ENCODE measurements at regions not wholly inside any gene's neighbourhood (a gene's known extent, or its start where the extent isn't known, plus 50 kb on each side); places are given as distances from the start of the nearest gene placed in this dataset.

GRCh38 chr10:125513429-125514182 lies 169.4 kb downstream of the TEX36 start:
- Histone ChIP-seq H3K4me3 (no peak overlapping the region), H3K36me3 (no peaks in the 10 kb centered on the region), H3K27ac (no peak overlapping the region), H3K9me3 (no peaks in the 10 kb centered on the region), H3K27me3 (peaks cover 0 to 22% (median 0%) of the 10 kb centered on the region in 4 donors), H3K4me1 (no peaks in the 10 kb centered on the region)
- no peak for TF ChIP-seq POLR2A (IDR thresholded peaks at IDR 0.05)
- TF ChIP-seq, protein P1, sequence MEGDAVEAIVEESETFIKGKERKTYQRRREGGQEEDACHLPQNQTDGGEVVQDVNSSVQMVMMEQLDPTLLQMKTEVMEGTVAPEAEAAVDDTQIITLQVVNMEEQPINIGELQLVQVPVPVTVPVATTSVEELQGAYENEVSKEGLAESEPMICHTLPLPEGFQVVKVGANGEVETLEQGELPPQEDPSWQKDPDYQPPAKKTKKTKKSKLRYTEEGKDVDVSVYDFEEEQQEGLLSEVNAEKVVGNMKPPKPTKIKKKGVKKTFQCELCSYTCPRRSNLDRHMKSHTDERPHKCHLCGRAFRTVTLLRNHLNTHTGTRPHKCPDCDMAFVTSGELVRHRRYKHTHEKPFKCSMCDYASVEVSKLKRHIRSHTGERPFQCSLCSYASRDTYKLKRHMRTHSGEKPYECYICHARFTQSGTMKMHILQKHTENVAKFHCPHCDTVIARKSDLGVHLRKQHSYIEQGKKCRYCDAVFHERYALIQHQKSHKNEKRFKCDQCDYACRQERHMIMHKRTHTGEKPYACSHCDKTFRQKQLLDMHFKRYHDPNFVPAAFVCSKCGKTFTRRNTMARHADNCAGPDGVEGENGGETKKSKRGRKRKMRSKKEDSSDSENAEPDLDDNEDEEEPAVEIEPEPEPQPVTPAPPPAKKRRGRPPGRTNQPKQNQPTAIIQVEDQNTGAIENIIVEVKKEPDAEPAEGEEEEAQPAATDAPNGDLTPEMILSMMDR (IDR thresholded peaks at IDR 0.05): no peak
- no peak for DNase-seq
- WGBS, 2 donors: 69 to 70% methylated on average over 10 to 11 of the region's 11 CpGs
- intact Hi-C loops (cut with DNase I): no loop called here

GRCh38 chr10:125510998-125511397 lies 172.0 kb downstream of the TEX36 start:
- no peak for DNase-seq
- Histone ChIP-seq H3K9me3 (no peaks in the 10 kb centered on the region), H3K27me3 (peaks cover 0 to 22% (median 0%) of the 10 kb centered on the region in 4 donors), H3K4me1 (no peaks in the 10 kb centered on the region), H3K27ac (no peak overlapping the region), H3K36me3 (no peaks in the 10 kb centered on the region), H3K4me3 (no peak overlapping the region)
- TF ChIP-seq POLR2A (IDR thresholded peaks at IDR 0.05): no peak
- TF ChIP-seq, protein P1 (IDR thresholded peaks at IDR 0.05): no peak
- 78 to 79% methylated on average over 6 to 9 of the region's 9 CpGs for WGBS, 2 donors
- intact Hi-C loops (cut with DNase I): no loop called here

DNA sequence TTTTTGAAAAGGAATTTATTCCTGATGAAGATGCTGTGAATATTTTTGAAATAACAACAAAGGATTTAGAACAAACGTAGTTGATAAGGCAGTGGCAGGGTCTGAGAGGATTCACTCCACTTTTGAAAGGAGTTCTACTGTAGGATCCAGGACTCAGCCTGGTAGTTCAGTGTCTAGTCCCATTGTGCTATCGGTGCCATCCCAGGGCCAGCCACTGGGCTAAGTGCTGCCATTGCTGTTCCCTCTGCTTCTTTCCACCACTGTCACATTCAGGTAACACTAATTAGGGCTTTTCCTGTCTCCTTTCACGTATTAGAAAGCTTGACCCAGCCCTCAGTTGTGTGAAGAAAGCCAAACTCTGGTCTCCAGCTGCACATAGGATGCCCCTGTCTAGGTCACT lies 177.3 kb downstream of the TEX36 start:
- WGBS, 2 donors: 48 to 59% methylated on average over 3 of the region's 3 CpGs
- no peak for DNase-seq
- Histone ChIP-seq H3K27ac (no peak overlapping the region), H3K9me3 (no peaks in the 10 kb centered on the region), H3K36me3 (no peaks in the 10 kb centered on the region), H3K4me3 (no peak overlapping the region), H3K27me3 (peaks cover 0 to 17% (median 0%) of the 10 kb centered on the region in 4 donors), H3K4me1 (no peaks in the 10 kb centered on the region)
- TF ChIP-seq, protein P1 (IDR thresholded peaks at IDR 0.05): no peak
- no peak for TF ChIP-seq POLR2A (IDR thresholded peaks at IDR 0.05)
- intact Hi-C loops (cut with DNase I): no loop called here

DNA sequence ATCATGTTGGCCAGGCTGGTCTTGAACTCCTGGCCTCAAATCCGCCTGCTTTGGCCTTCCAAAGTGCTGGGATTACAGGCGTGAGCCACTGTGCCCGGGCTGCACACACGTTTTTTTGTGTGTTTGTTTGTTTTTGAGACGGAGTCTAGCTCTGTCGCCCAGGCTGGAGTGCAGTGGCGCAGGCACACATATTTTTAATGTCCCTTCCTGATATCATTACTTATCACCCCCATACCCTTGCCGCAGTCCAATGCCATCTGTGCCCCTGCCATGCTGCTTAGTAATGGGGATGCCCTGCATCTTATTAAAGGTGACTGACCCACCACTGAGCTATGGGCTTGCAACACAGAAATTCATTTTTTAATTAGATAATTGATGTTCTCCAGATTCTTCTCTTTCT lies 180.7 kb downstream of the TEX36 start:
- intact Hi-C loops (cut with DNase I): no loop called here
- WGBS, 2 donors: 71 to 79% methylated on average over 8 of the region's 8 CpGs

GRCh38 chr10:125495386-125495785 lies 187.6 kb downstream of the TEX36 start:
- no peak for DNase-seq
- H3K4me3 ChIP-seq: no peak overlapping the region
- H3K4me1 ChIP-seq: no peaks in the 10 kb centered on the region
- H3K9me3 ChIP-seq: no peaks in the 10 kb centered on the region
- peaks cover 0 to 7% (median 0%) of the 10 kb centered on the region in 4 donors for H3K27me3 ChIP-seq
- intact Hi-C loops (cut with DNase I): no loop called here
- TF ChIP-seq, protein P1 (IDR thresholded peaks at IDR 0.05): no peak
- no peak for TF ChIP-seq POLR2A (IDR thresholded peaks at IDR 0.05)
- no peaks in the 10 kb centered on the region for H3K36me3 ChIP-seq
- 67 to 80% methylated on average over 4 of the region's 4 CpGs for WGBS, 2 donors
- no peak overlapping the region for H3K27ac ChIP-seq

More for the DNA sequence above, 180.7 kb downstream of the TEX36 start:
- no peaks in the 10 kb centered on the region for H3K4me1 ChIP-seq
- no peak overlapping the region for H3K27ac ChIP-seq
- no peaks in the 10 kb centered on the region for H3K9me3 ChIP-seq
- TF ChIP-seq, protein P1 (IDR thresholded peaks at IDR 0.05): no peak
- no peak for TF ChIP-seq POLR2A (IDR thresholded peaks at IDR 0.05)
- H3K27me3 ChIP-seq: peaks cover 0 to 17% (median 0%) of the 10 kb centered on the region in 4 donors
- no peak overlapping the region for H3K4me3 ChIP-seq
- no peaks in the 10 kb centered on the region for H3K36me3 ChIP-seq
- DNase-seq: no peak

Measured in esophagus squamous epithelium (tissue), 5 donors.